T follicular helper cell (primary cell): ENCODE measurements at regions not wholly inside any gene's neighbourhood (a gene's known extent, or its start where the extent isn't known, plus 50 kb on each side); places are given as distances from the start of the nearest gene placed in this dataset.
"Not testable (repeated sequence)": the region's sequence is repeated elsewhere in the genome, so short reads cannot be mapped to it uniquely, and the experiment has no call there.

Experiments
- DNase-seq: peaks from one replicate; pipeline ENCODE4 v3.0.0-alpha.2; 2020; ENCODE audit warnings: low read depth

DNA sequence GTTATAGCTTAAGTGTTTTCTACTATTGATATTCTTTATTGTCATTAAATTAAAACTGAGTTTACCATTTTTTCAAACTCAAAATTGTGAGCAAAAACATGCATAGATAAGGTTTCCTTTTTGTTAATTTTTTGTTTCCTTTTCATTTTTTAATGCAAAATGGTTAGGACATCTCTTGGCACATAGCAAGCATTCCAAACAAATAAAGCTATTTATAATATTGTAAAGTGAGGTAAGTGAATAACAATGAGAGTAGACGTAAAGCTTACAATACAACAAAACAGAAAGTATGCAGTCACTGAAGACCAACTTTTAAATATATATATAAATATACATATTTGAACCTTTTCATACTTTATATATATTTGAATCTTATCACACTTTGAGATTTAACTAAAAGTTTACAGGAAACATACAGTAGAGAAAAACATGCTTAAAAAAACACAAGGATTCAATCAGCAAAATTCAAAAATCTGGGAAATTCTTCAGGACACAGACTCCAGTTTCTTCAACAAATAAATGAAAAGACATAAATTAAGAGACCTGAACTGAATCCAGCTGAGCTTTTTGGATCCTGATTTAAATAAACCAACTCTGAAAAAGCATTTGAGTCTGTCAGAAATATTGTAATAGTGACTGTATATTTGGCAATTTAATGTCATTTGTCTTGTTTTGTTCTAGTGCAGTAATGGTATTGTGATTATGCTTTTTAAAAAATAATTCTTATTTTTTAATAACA is 67.5 kb upstream of the SAMSN1 start:
- DNase-seq: no peak

DNA sequence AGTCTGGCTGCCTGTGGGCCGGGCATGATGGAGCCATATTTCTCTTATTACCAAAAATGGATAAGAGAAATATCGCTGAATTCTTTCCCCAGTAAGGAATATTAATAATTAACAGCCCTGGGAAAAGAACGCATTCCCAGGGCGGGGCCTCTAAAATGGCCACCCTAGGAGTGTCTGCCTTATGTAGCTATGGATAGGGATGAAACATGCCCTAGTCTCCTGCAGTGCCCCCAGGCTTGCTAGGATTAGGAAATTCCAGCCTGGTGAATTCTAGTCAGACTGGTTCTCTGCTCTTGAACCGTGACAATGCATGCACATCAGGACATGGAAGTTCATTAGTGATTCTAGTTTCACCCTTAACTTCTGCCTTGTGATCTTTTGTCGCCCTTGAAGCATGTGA is 64.0 kb upstream of the SAMSN1 start:
- DNase-seq: not testable (repeated sequence)

DNA sequence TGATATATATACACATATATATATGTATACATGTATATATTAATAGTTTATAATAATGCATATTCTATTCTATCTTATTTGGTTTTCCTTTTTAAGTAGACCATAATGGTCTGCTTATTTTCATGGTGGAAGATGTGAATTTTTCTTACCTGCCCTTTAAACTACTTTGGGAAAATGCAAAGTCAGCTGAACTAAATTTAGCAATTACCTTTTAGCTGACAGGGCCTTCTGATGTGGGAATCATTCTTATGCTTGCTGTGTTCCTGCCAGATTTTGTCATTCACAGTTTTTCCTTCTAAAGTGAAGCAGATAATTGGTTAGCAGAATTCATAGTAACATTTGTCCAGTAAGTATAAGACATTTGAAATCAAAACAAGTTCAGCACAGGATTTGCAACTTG is 63.2 kb upstream of the SAMSN1 start:
- DNase-seq: no peak

DNA sequence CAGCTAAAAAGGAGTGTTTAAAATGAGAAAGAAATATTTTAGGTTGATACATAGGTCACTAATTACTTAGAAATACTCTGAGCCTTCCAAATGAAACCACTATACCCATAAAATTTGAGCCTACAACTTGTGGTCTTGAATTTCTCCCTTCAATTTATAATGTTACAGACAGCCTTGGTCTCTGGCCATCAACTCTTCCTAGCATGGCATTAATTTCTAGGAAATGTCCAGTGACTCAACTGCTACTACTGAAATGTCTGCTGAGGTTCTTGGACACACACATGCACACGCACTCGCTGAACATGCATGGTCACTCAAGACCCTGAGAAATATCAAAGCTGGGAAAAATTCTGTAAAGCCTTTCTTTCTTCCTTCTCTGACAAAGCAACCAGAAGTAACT is 61.1 kb upstream of the SAMSN1 start:
- no peak for DNase-seq

DNA sequence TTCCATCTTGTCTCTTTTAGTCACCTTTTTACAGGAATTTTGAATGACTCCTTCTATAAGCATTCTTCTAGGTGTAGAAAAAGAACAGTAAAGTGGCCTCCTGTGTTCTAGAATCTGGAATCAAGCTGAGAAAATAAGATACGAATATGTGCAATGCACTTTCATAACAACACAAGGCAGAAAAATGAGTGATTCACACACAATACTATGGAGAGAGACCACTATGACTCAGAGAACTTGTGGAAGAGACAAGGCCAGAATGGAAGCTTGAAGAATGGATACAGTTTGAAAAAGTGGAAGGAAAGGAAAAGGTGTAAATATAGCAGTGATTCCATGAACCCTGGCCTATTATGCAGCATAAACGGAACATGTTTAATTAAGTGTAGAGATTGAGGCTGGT is 57.1 kb upstream of the SAMSN1 start:
- no peak for DNase-seq

DNA sequence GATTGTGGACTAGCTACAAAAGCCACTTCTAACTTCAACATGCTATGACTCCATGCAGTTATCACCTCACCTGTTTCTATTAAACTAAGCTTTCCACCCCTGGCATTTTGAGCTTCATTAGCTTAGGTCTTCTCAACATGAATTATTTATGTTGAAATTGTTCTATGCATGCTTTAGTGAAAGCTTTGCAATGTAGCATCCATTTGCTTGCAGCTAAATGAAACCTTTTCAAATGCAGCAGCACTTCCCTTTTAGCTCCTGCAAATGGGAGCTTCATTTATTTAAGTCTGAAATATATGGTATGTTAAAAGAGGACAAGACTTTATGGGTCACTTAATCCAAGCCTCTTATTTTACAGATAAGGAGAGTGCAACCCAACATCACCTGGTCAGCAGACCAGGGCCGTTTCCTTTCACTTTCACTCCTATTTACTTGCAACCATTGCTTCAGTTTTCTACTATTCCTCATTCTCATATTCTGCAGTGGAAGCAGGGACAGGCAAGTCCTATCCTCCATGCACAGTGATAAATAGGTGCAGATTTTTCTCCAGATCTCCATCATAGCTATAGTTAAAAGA is 56.4 kb upstream of the SAMSN1 start:
- no peak for DNase-seq

DNA sequence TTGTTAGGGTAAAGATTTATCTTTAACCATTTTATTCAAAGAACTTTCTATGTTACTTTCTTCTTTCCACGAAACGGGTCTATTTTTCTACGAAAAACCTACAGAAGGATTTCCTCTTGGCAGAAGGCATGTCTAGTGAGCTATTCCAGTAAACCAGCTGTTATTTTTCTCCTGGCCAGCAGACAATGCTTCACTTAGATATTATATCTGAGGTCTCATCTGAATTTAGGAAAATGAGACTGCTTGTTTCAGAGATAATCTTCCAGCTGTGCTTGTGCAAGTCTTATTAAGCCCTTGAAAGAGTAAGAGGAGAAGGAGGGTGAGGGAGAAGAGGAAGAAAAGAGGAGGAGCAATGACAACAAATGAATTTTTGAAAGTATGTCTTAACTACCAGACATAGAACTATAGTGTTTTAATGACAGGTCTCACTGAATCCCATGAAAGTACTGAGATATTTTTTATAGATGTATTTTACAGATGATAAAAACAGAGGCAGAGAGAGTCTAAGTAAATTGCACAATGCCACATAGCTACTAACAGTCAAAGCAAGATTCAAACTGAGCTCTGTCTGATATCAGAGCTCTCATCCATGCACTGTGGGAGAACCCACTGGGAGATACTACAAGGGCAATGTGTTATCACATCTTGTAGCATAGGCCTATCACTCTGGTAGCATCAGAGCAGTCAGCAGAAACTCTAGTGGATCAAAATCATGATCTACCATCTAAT is 54.6 kb upstream of the SAMSN1 start:
- DNase-seq: no peak

DNA sequence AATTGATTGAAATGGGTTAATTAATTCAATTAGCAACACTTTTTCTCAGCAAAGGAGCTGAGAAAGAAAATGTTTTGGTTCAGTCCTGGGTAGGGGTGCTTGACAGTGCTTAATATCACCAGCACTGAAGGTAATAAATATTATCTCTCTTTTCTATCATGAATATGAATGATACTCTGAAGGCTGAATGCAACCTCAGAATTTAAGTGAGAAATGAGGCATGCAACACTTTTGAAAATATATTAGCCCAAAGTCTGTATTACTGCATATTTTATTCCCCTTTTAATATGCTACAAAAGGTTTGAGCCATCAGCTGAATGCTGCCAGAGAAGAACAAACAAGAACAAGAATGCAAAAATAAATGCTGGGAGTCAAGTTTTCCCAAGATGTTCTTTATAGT is 52.0 kb upstream of the SAMSN1 start:
- no peak for DNase-seq
